ENCODE measurements at regions not wholly inside any gene's neighbourhood (a gene's known extent, or its start where the extent isn't known, plus 50 kb on each side); places are given as distances from the start of the nearest gene placed in this dataset.

GRCh38 chr10:62633976-62634375 lies 170.5 kb upstream of the ADO start:
- no peak for TF ChIP-seq CTCF (IDR thresholded peaks at IDR 0.05)
- no peak for TF ChIP-seq POLR2A (IDR thresholded peaks at IDR 0.05)
- no peak for TF ChIP-seq EP300 (IDR thresholded peaks at IDR 0.05)

Data from tibial nerve (tissue), 4 donors.